Neuronal stem cell (in vitro differentiated cells): ENCODE measurements at regions not wholly inside any gene's neighbourhood (a gene's known extent, or its start where the extent isn't known, plus 50 kb on each side); places are given as distances from the start of the nearest gene placed in this dataset.

Source experiments
- DNase-seq: peaks from one replicate; pipeline ENCODE4 v3.0.0-alpha.2; 2013; ENCODE audit warnings: low spot score
- H2AFZ ChIP-seq: one replicate; pipeline ENCODE4 v1.6.1; 2013; ENCODE audit warnings: mild to moderate bottlenecking, low read length, inconsistent platforms
- H2AK5ac ChIP-seq: 2 replicates; pipeline ENCODE4 v1.6.1; 2013; ENCODE audit warnings: low read depth, mild to moderate bottlenecking, inconsistent platforms, low read length, moderate library complexity, mixed read lengths
- H2BK120ac ChIP-seq: 2 replicates; pipeline ENCODE4 v1.6.1; 2013; ENCODE audit warnings: low read depth, mild to moderate bottlenecking, inconsistent platforms, low read length, moderate library complexity, mixed read lengths
- H2BK12ac ChIP-seq: one replicate; pipeline ENCODE4 v1.6.1; 2013; ENCODE audit warnings: low read length, inconsistent platforms
- H2BK15ac ChIP-seq: 2 replicates; pipeline ENCODE4 v1.6.1; 2013; ENCODE audit warnings: mild to moderate bottlenecking, low read length, inconsistent platforms, mixed read lengths
- H2BK5ac ChIP-seq: one replicate; pipeline ENCODE4 v1.6.1; 2013; ENCODE audit warnings: inconsistent platforms, mild to moderate bottlenecking, low read length, moderate library complexity
- H3K14ac ChIP-seq: one replicate; pipeline ENCODE4 v1.6.1; 2013; ENCODE audit warnings: low read length, inconsistent platforms
- H3K18ac ChIP-seq: 2 replicates; pipeline ENCODE4 v1.6.1; 2013; ENCODE audit warnings: low read length, inconsistent platforms
- H3K23ac ChIP-seq: 2 replicates; pipeline ENCODE4 v1.6.1; 2013; ENCODE audit warnings: low read depth, mild to moderate bottlenecking, mixed read lengths, low read length, inconsistent platforms; ENCODE audit not compliant: poor library complexity
- H3K27ac ChIP-seq: replicated peaks from 3 replicates; pipeline ENCODE4 v1.5.1; 2013; ENCODE audit warnings: low read length, inconsistent platforms
- H3K27me3 ChIP-seq, 3 experiments: 2 replicates each; pipeline ENCODE4 v1.6.1; 2013; ENCODE audit warnings: low read length in 3 of 3, mild to moderate bottlenecking in 2 of 3, inconsistent platforms in 1 of 3, low read depth in 1 of 3, mixed read lengths in 1 of 3, moderate library complexity in 1 of 3; ENCODE audit not compliant: control insufficient read depth in 3 of 3, insufficient read depth in 3 of 3
- H3K36me3 ChIP-seq, 2 donors: replicated peaks in 1 of 2; 2 replicates each; pipeline ENCODE4 v1.6.1; 2013; ENCODE audit warnings: low read length in 2 of 2; ENCODE audit not compliant: control insufficient read depth in 2 of 2, insufficient read depth in 2 of 2
- H3K4ac ChIP-seq: 2 replicates; pipeline ENCODE4 v1.6.1; 2013; ENCODE audit warnings: inconsistent platforms, mild to moderate bottlenecking, low read length, moderate library complexity
- H3K4me1 ChIP-seq, 2 donors: 1 replicate in 1 of 2; 2 replicates in 1 of 2; pipeline ENCODE4 v1.6.1; 2013; ENCODE audit warnings: low read length in 2 of 2, low read depth in 1 of 2; ENCODE audit not compliant: control insufficient read depth in 2 of 2, insufficient read depth in 1 of 2
- H3K4me2 ChIP-seq: one replicate; pipeline ENCODE4 v1.6.1; 2013; ENCODE audit warnings: mild to moderate bottlenecking, low read length, inconsistent platforms; ENCODE audit not compliant: insufficient read depth, poor library complexity, severe bottlenecking
- H3K4me3 ChIP-seq, 2 donors: 2 replicates each; pipeline ENCODE4 v1.5.1; 2013; ENCODE audit warnings: low read length in 2 of 2, mild to moderate bottlenecking in 2 of 2, inconsistent platforms in 1 of 2, moderate library complexity in 1 of 2
- H3K79me1 ChIP-seq: one replicate; pipeline ENCODE4 v1.6.1; 2013; ENCODE audit warnings: low read depth, mild to moderate bottlenecking, inconsistent platforms, low read length, moderate library complexity
- H3K9ac ChIP-seq: one replicate; pipeline ENCODE4 v1.6.1; 2013; ENCODE audit warnings: mild to moderate bottlenecking, low read depth, low read length, inconsistent platforms; ENCODE audit not compliant: poor library complexity
- H3K9me3 ChIP-seq, 2 donors: replicated peaks in 1 of 2; 2 replicates each; pipeline versions ENCODE3 to v1.6.1; 2013; ENCODE audit warnings: low read length in 2 of 2, mild to moderate bottlenecking in 2 of 2, inconsistent platforms in 1 of 2, low read depth in 1 of 2, mixed read lengths in 1 of 2, moderate library complexity in 1 of 2; ENCODE audit not compliant: control insufficient read depth in 2 of 2, insufficient read depth in 1 of 2
- H4K8ac ChIP-seq: one replicate; pipeline ENCODE4 v1.6.1; 2013; ENCODE audit warnings: low read depth, mild to moderate bottlenecking, inconsistent platforms, low read length, moderate library complexity
- H4K91ac ChIP-seq: one replicate; pipeline ENCODE4 v1.6.1; 2013; ENCODE audit warnings: low read length, low read depth, mild to moderate bottlenecking, inconsistent platforms; ENCODE audit not compliant: poor library complexity
- WGBS, 2 donors: extraction: QIAGEN DNeasy Blood & Tissue Kit; methylation state at CpG; one replicate each; pipeline ENCODE4 v1.1.7; 2013; ENCODE audit warnings: missing lambda C conversion rate in 2 of 2, mixed read lengths in 1 of 2; ENCODE audit not compliant: insufficient read length in 2 of 2, insufficient replicate concordance in 1 of 2; ENCODE audit errors: extremely low coverage in 2 of 2; 5-methylcytosine and 5-hydroxymethylcytosine counted together

- WGBS, 2 donors, result no CpG with 5 or more reads among the region's 2 CpGs
- no peak overlapping the region for H3K18ac ChIP-seq
These were observed 544.2 kb downstream of the RWDD3 start for GRCh38 chr1:95778217-95778616.

GRCh38 chr1:95780836-95781235, 546.8 kb downstream of the RWDD3 start:
- no peak overlapping the region for H2BK12ac ChIP-seq
- no peak overlapping the region for H4K8ac ChIP-seq
- H3K14ac ChIP-seq, result no peak overlapping the region
- DNase-seq, result peak; percentile 32
- no peak overlapping the region for H3K4ac ChIP-seq
- H2BK5ac ChIP-seq, result no peak overlapping the region
- H4K91ac ChIP-seq, result no peak overlapping the region
- H3K36me3 ChIP-seq, result no peaks in the 10 kb centered on the region
- H3K9me3 ChIP-seq, result no peaks in the 10 kb centered on the region
- peak overlapping the region; percentile 54 for H2AFZ ChIP-seq
- H2AK5ac ChIP-seq, result no peak overlapping the region
- no peaks in the 10 kb centered on the region for H3K27me3 ChIP-seq
- no peak overlapping the region for H2BK120ac ChIP-seq
- no peak overlapping the region for H3K4me2 ChIP-seq
- H3K23ac ChIP-seq, result no peak overlapping the region
- peaks cover 0 to 6% of the 10 kb centered on the region in 2 donors for H3K4me1 ChIP-seq
- no peak overlapping the region for H3K18ac ChIP-seq
- peak overlapping the region; percentile 72 for H3K27ac ChIP-seq
- no peak overlapping the region for H3K4me3 ChIP-seq
- no peak overlapping the region for H3K9ac ChIP-seq
- no peaks in the 10 kb centered on the region for H3K79me1 ChIP-seq
- WGBS, 2 donors, result no CpG with 5 or more reads among the region's 3 CpGs
- no peak overlapping the region for H2BK15ac ChIP-seq

More at GRCh38 chr1:95778217-95778616, 544.2 kb downstream of the RWDD3 start:
- Histone ChIP-seq H3K36me3 (no peaks in the 10 kb centered on the region), H3K23ac (no peak overlapping the region), H3K9me3 (no peaks in the 10 kb centered on the region), H2AK5ac (no peak overlapping the region), H3K4me1 (peaks cover 0 to 6% of the 10 kb centered on the region in 2 donors), H4K8ac (no peak overlapping the region), H4K91ac (no peak overlapping the region), H2BK5ac (no peak overlapping the region), H3K27ac (no peak overlapping the region), H3K79me1 (no peaks in the 10 kb centered on the region), H2AFZ (no peak overlapping the region), H3K14ac (no peak overlapping the region), H2BK12ac (no peak overlapping the region), H3K4me3 (no peak overlapping the region), H2BK120ac (no peak overlapping the region), H3K27me3 (no peaks in the 10 kb centered on the region), H2BK15ac (no peak overlapping the region), H3K9ac (no peak overlapping the region), H3K4ac (no peak overlapping the region), H3K4me2 (no peak overlapping the region)
- no peak for DNase-seq

- H3K9ac ChIP-seq, result no peak overlapping the region
- H3K23ac ChIP-seq, result no peak overlapping the region
- no peak overlapping the region for H2BK120ac ChIP-seq
- no peak overlapping the region for H3K18ac ChIP-seq
- H3K9me3 ChIP-seq, result no peaks in the 10 kb centered on the region
- no peaks in the 10 kb centered on the region for H3K79me1 ChIP-seq
- no peak overlapping the region for H3K4me3 ChIP-seq
- H3K27me3 ChIP-seq, result no peaks in the 10 kb centered on the region
- no peak overlapping the region for H2BK15ac ChIP-seq
- H3K27ac ChIP-seq, result no peak overlapping the region
- no peak overlapping the region for H4K8ac ChIP-seq
- H4K91ac ChIP-seq, result no peak overlapping the region
- H2BK5ac ChIP-seq, result no peak overlapping the region
- H3K4ac ChIP-seq, result no peak overlapping the region
- H3K4me2 ChIP-seq, result no peak overlapping the region
- H3K4me1 ChIP-seq, result no peaks in the 10 kb centered on the region
- no peak overlapping the region for H3K14ac ChIP-seq
- no peak overlapping the region for H2AK5ac ChIP-seq
- WGBS, 2 donors, result 100% methylated on average over 1 of the region's 3 CpGs; no CpG with 5 or more reads in 1 of the 2 donors
- H2AFZ ChIP-seq, result no peak overlapping the region
- DNase-seq, result no peak
- H3K36me3 ChIP-seq, result no peaks in the 10 kb centered on the region
- no peak overlapping the region for H2BK12ac ChIP-seq
These were observed 556.1 kb downstream of the RWDD3 start for GRCh38 chr1:95790136-95790535.

- Histone ChIP-seq H3K4ac (no peak overlapping the region), H3K9ac (no peak overlapping the region), H3K18ac (no peak overlapping the region), H2AFZ (no peak overlapping the region), H2BK12ac (no peak overlapping the region), H3K27me3 (no peaks in the 10 kb centered on the region), H4K91ac (no peak overlapping the region), H2BK15ac (no peak overlapping the region), H3K23ac (no peak overlapping the region), H3K36me3 (no peaks in the 10 kb centered on the region), H3K14ac (no peak overlapping the region), H3K4me1 (no peaks in the 10 kb centered on the region), H3K9me3 (no peaks in the 10 kb centered on the region), H2AK5ac (no peak overlapping the region), H3K79me1 (no peaks in the 10 kb centered on the region), H4K8ac (no peak overlapping the region), H3K4me2 (no peak overlapping the region), H2BK120ac (no peak overlapping the region), H3K4me3 (no peak overlapping the region), H3K27ac (no peak overlapping the region), H2BK5ac (no peak overlapping the region)
- WGBS, 2 donors, result no CpG with 5 or more reads among the region's 5 CpGs
- DNase-seq, result no peak
These were observed 559.9 kb downstream of the RWDD3 start for GRCh38 chr1:95793893-95794292.
